ENCODE measurements at regions not wholly inside any gene's neighbourhood (a gene's known extent, or its start where the extent isn't known, plus 50 kb on each side); places are given as distances from the start of the nearest gene placed in this dataset.

DNA sequence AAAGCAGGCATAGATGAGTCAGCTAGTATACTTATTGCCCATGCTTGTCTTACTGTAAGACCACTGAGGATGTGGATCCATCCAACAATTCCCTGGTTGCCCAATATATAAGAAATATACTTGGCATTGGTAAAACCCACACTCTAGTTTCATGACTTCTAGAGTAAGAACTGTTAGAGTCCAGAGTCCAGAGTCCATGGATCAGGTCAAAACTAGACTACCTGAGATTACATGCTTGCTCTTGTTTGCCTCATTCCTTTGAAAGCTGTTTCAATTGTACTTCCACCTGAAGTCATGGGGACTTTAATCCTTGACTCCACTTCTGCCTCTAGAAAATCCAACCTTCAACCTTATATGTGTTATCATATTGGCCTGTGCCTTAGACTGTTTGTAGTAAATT is 707.6 kb upstream of the FAM98A start:
- Histone ChIP-seq H3K27ac (no peak overlapping the region), H3K4me3 (no peak overlapping the region)
- no peak for DNase-seq (ENCODE audit: low spot score)
- TF ChIP-seq CTCF (IDR thresholded peaks at IDR 0.05) = no peak

DNA sequence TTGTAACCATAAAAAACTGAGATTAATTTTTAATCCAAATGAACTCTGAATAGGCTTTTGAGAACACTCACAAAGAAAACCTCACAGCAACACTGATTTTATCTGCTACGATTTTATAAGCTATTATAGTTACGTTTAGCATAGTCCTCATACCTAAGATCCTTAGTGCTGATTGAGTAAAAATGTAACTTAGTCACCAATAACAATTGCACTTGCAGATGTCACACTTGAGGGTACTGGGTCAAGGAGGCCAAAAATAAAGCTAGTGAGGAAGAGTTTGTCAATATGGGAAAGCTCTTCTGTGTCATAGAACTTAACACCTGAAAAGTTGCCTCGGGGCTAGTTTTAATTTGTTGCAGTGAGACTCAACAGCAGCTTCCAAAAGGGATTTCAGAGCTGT is 706.5 kb upstream of the FAM98A start:
- Histone ChIP-seq H3K27ac (no peak overlapping the region), H3K4me3 (no peak overlapping the region)
- no peak for DNase-seq (ENCODE audit: low spot score)
- no peak for TF ChIP-seq CTCF (IDR thresholded peaks at IDR 0.05)

GRCh38 chr2:34294961-34295360 is 695.9 kb upstream of the FAM98A start:
- no peak for DNase-seq (ENCODE audit: low spot score)
- no peak overlapping the region for H3K27ac ChIP-seq
- no peak overlapping the region for H3K4me3 ChIP-seq
- no peak for TF ChIP-seq CTCF (IDR thresholded peaks at IDR 0.05)

DNA sequence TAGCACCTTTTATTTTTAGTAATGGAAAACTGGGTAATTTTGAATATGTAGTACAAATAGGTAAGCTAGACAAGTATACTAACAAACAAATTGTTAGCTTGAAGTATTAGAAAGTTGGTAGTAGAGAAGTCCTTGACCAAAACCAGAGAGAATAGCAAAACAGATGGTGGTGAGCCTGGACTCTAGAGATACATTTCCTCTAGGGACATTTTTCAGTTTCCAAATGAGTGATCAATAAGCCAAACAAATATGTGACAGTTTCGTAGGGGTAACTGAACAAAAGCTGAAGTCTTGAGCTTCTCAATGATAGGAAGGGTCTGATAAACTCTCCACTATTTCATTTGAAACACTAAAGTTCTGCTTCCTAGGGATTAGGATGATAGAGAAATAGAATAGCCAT is 692.0 kb upstream of the FAM98A start:
- Histone ChIP-seq H3K27ac (no peak overlapping the region), H3K4me3 (no peak overlapping the region)
- no peak for TF ChIP-seq CTCF (IDR thresholded peaks at IDR 0.05)
- DNase-seq (ENCODE audit: low spot score) = no peak

GRCh38 chr2:34288016-34288415 is 688.9 kb upstream of the FAM98A start:
- H3K4me3 ChIP-seq = no peak overlapping the region
- no peak overlapping the region for H3K27ac ChIP-seq
- no peak for DNase-seq (ENCODE audit: low spot score)
- TF ChIP-seq CTCF (IDR thresholded peaks at IDR 0.05) = no peak

DNA sequence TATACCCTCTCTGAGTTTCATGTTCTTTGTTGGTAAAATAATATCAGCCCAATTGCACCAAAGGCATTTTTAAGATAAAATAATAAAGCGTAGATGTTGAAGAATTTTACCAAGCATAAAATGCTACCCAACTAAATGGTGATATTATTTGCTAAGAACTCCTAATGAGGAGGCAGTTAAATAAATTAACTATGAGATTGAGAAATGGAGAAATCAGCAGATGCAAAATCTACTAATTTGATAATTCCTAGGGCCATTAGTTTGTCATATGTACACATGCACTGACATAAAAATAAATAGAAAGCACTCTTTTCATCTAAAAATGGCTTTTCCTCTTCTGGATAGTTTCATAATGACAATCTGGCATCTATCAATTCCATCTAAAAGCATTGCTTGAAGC is 681.5 kb upstream of the FAM98A start:
- TF ChIP-seq CTCF (IDR thresholded peaks at IDR 0.05) = no peak
- Histone ChIP-seq H3K27ac (no peak overlapping the region), H3K4me3 (no peak overlapping the region)
- no peak for DNase-seq (ENCODE audit: low spot score)

DNA sequence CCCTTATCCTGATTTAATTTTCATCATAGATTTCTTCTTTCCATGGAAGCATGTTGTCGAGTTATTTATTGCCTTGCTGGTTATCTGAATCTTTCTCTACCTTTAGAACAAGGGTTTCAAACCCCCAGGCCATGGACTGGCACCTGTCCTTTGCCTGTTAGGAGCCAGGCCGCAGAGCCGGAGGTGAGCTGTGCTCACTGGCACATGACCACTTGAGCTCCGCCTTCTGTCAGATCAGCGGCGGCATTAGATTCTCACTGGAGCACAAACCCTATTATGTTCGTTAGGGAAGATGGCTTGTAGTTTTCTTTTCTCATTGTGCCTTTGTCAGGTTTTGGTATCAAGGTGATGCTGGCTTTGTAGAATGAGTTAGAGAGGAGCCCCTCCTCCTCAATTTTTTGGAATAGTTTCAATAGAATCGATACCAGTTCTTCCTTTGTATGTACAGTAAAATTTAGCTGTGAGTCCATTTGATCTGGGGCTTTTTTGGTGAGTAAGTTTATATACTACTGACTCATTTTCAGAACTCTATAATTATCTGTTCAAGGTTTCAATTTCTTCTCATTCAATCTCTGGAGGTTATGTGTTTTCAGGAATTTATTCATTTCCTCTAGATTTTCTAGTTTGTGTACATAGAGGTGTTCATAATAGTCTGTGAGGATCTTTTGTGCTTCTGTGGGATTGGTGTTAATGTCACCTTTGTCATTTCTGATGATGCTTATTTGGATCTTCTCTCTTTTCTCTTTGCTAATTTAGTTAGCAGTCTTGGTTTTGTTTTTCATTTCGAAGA is 668.0 kb upstream of the FAM98A start:
- Histone ChIP-seq H3K4me3 (no peak overlapping the region), H3K27ac (no peak overlapping the region)
- no peak for DNase-seq (ENCODE audit: low spot score)
- TF ChIP-seq CTCF (IDR thresholded peaks at IDR 0.05) = no peak
